ENCODE measurements at regions not wholly inside any gene's neighbourhood (a gene's known extent, or its start where the extent isn't known, plus 50 kb on each side); places are given as distances from the start of the nearest gene placed in this dataset.

GRCh38 chr2:220417503-220417902, 790.1 kb downstream of the SLC4A3 start:
- ChIA-PET POLR2A (no interaction called here), CTCF (no interaction called here)
- no peak for DNase-seq (ENCODE audit: extremely low spot score)
- no peak for TF ChIP-seq ELF4 (IDR thresholded peaks at IDR 0.05)
- TF ChIP-seq ZNF384 (IDR thresholded peaks at IDR 0.05) = no peak
- no peak for TF ChIP-seq FOXM1 (IDR thresholded peaks at IDR 0.05; ENCODE audit: borderline replicate concordance)
- no peak for TF ChIP-seq HDGF (IDR thresholded peaks at IDR 0.05; ENCODE audit: borderline replicate concordance)
- no peak for TF ChIP-seq LEF1 (IDR thresholded peaks at IDR 0.05; ENCODE audit: borderline replicate concordance)

GRCh38 chr2:220419647-220420046, 792.2 kb downstream of the SLC4A3 start:
- CTCF ChIA-PET = interaction anchor here (0.6 to 0.7 kb wide), 2 partner anchors 96 to 471 kb away, joined by 3 to 4 read pairs; no protein-coding TSS in a partner anchor
- TF ChIP-seq SP1 (IDR thresholded peaks at IDR 0.05) = no peak
- TF ChIP-seq FOXM1 (IDR thresholded peaks at IDR 0.05; ENCODE audit: borderline replicate concordance) = no peak
- TF ChIP-seq HDGF (IDR thresholded peaks at IDR 0.05; ENCODE audit: borderline replicate concordance) = no peak
- no peak for TF ChIP-seq NFRKB (IDR thresholded peaks at IDR 0.05)
- no peak for TF ChIP-seq ELF4 (IDR thresholded peaks at IDR 0.05)
- no peak for TF ChIP-seq ZNF384 (IDR thresholded peaks at IDR 0.05)
- TF ChIP-seq PKNOX1 (IDR thresholded peaks at IDR 0.05) = no peak
- TF ChIP-seq FOXA1 (IDR thresholded peaks at IDR 0.05) = no peak
- no peak for TF ChIP-seq LEF1 (IDR thresholded peaks at IDR 0.05; ENCODE audit: borderline replicate concordance)
- no peak for DNase-seq (ENCODE audit: extremely low spot score)
- POLR2A ChIA-PET = no interaction called here

GRCh38 chr2:220420820-220421219, 793.4 kb downstream of the SLC4A3 start:
- TF ChIP-seq NFRKB (IDR thresholded peaks at IDR 0.05) (no peak), SP1 (IDR thresholded peaks at IDR 0.05) (no peak), HDGF (IDR thresholded peaks at IDR 0.05; ENCODE audit: borderline replicate concordance) (no peak), LEF1 (IDR thresholded peaks at IDR 0.05; ENCODE audit: borderline replicate concordance) (no peak), L3MBTL2 (conservative IDR thresholded peaks at IDR 0.05) (no peak), FOXA1 (IDR thresholded peaks at IDR 0.05) (no peak), PKNOX1 (IDR thresholded peaks at IDR 0.05) (no peak), SUZ12 (IDR thresholded peaks at IDR 0.05) (no peak), ELF4 (IDR thresholded peaks at IDR 0.05) (no peak), FOXM1 (IDR thresholded peaks at IDR 0.05; ENCODE audit: borderline replicate concordance) (no peak), ZNF384 (IDR thresholded peaks at IDR 0.05) (no peak)
- ChIA-PET CTCF (no interaction called here), POLR2A (no interaction called here)
- DNase-seq (ENCODE audit: extremely low spot score) = no peak

- POLR2A ChIA-PET = no interaction called here
- no peak for TF ChIP-seq ZNF384 (IDR thresholded peaks at IDR 0.05)
- TF ChIP-seq FOXK2 (IDR thresholded peaks at IDR 0.05) = no peak
- TF ChIP-seq HDGF (IDR thresholded peaks at IDR 0.05; ENCODE audit: borderline replicate concordance) = no peak
- TF ChIP-seq FOXM1 (IDR thresholded peaks at IDR 0.05; ENCODE audit: borderline replicate concordance) = no peak
- no peak for TF ChIP-seq LEF1 (IDR thresholded peaks at IDR 0.05; ENCODE audit: borderline replicate concordance)
- TF ChIP-seq CTBP1 (IDR thresholded peaks at IDR 0.05; ENCODE audit: borderline replicate concordance) = no peak
- TF ChIP-seq NFRKB (IDR thresholded peaks at IDR 0.05) = no peak
- CTCF ChIA-PET = no interaction called here
- DNase-seq (ENCODE audit: extremely low spot score) = no peak
Observed at GRCh38 chr2:220422676-220423075, 795.2 kb downstream of the SLC4A3 start.

- ChIA-PET CTCF (no interaction called here), POLR2A (no interaction called here)
- TF ChIP-seq BHLHE40 (IDR thresholded peaks at IDR 0.05; ENCODE audit: borderline replicate concordance) = no peak
- TF ChIP-seq CTBP1 (IDR thresholded peaks at IDR 0.05; ENCODE audit: borderline replicate concordance) = no peak
- TF ChIP-seq ZNF384 (IDR thresholded peaks at IDR 0.05) = no peak
- no peak for TF ChIP-seq L3MBTL2 (conservative IDR thresholded peaks at IDR 0.05)
- no peak for DNase-seq (ENCODE audit: extremely low spot score)
Observed at GRCh38 chr2:220424561-220424960, 797.1 kb downstream of the SLC4A3 start.

GRCh38 chr2:220432645-220433044, 805.2 kb downstream of the SLC4A3 start:
- DNase-seq (ENCODE audit: extremely low spot score) = no peak
- ChIA-PET POLR2A (no interaction called here), CTCF (no interaction called here)
- TF ChIP-seq BHLHE40 (IDR thresholded peaks at IDR 0.05; ENCODE audit: borderline replicate concordance) (no peak), SP1 (IDR thresholded peaks at IDR 0.05) (no peak), LEF1 (IDR thresholded peaks at IDR 0.05; ENCODE audit: borderline replicate concordance) (no peak), FOXM1 (IDR thresholded peaks at IDR 0.05; ENCODE audit: borderline replicate concordance) (no peak), L3MBTL2 (conservative IDR thresholded peaks at IDR 0.05) (no peak), NFRKB (IDR thresholded peaks at IDR 0.05) (no peak), PKNOX1 (IDR thresholded peaks at IDR 0.05) (no peak), SUZ12 (IDR thresholded peaks at IDR 0.05) (no peak), HDGF (IDR thresholded peaks at IDR 0.05; ENCODE audit: borderline replicate concordance) (no peak)

GRCh38 chr2:220433131-220433530, 805.7 kb downstream of the SLC4A3 start:
- no peak for TF ChIP-seq FOXM1 (IDR thresholded peaks at IDR 0.05; ENCODE audit: borderline replicate concordance)
- no peak for TF ChIP-seq TARDBP (IDR thresholded peaks at IDR 0.05)
- TF ChIP-seq BHLHE40 (IDR thresholded peaks at IDR 0.05; ENCODE audit: borderline replicate concordance) = no peak
- TF ChIP-seq PKNOX1 (IDR thresholded peaks at IDR 0.05) = no peak
- ChIA-PET POLR2A (no interaction called here), CTCF (no interaction called here)
- DNase-seq (ENCODE audit: extremely low spot score) = no peak

Measured in HEK293T (cell line).